Esophagus muscularis mucosa (tissue), 4 donors: ENCODE measurements at regions not wholly inside any gene's neighbourhood (a gene's known extent, or its start where the extent isn't known, plus 50 kb on each side); places are given as distances from the start of the nearest gene placed in this dataset.

ENCODE experiments used
- DNase-seq: peaks from one replicate; pipeline ENCODE4 v3.0.0-alpha.2; 2017; ENCODE audit errors: extremely low spot score
- H3K27ac ChIP-seq, 4 donors: fragments of 200-600 bp; sonication (generic); replicated peaks in 1 of 4; 1 replicate in 3 of 4; 2 replicates in 1 of 4; pipeline ENCODE4 v1.5.1; 2016 to 2019; ENCODE audit warnings: mild to moderate bottlenecking in 1 of 4
- H3K27me3 ChIP-seq, 4 donors: fragments of 200-600 bp; sonication (generic); one replicate each; pipeline versions ENCODE4 v1.5.1 to v1.6.0; 2016 to 2019
- H3K36me3 ChIP-seq, 4 donors: fragments of 200-600 bp; sonication (generic); one replicate each; pipeline ENCODE4 v1.5.1; 2016 to 2019
- H3K4me1 ChIP-seq, 4 donors: fragments of 200-600 bp; sonication (generic); one replicate each; pipeline ENCODE4 v1.5.1; 2016 to 2019
- H3K4me3 ChIP-seq, 4 donors: fragments of 200-600 bp; sonication (generic); 1 replicate in 2 of 4; 2 replicates in 2 of 4; pipeline ENCODE4 v1.5.1; 2016 to 2019; ENCODE audit warnings: mild to moderate bottlenecking in 4 of 4, moderate library complexity in 1 of 4
- H3K9me3 ChIP-seq, 4 donors: fragments of 200-600 bp; sonication (generic); 1 replicate in 3 of 4; 2 replicates in 1 of 4; pipeline ENCODE4 v1.5.1; 2016 to 2019
- CTCF ChIP-seq, 3 experiments: fragments of 200-600 bp in 2 of 3; fragments of 450-650 bp in 1 of 3; sonication (generic) in 2 of 3; IDR thresholded peaks; one replicate each; pipeline ENCODE4 v1.5.1; 2017 to 2019; ENCODE audit warnings: antibody characterized with exemption in 3 of 3, mild to moderate bottlenecking in 2 of 3, moderate library complexity in 1 of 3
- EP300 ChIP-seq: sonication (generic); formaldehyde crosslinking; IDR thresholded peaks from one replicate; pipeline ENCODE4 v1.6.1; 2017; ENCODE audit warnings: antibody characterized with exemption
- POLR2A ChIP-seq: fragments of 450-650 bp; IDR thresholded peaks from one replicate; pipeline ENCODE4 v1.6.1; 2017; ENCODE audit warnings: antibody characterized with exemption, moderate library complexity, mild to moderate bottlenecking, low read depth
- POLR2AphosphoS5 ChIP-seq, 2 donors: sonication (generic); formaldehyde crosslinking; IDR thresholded peaks; one replicate each; pipeline ENCODE4 v1.6.1; 2017; ENCODE audit warnings: antibody characterized with exemption in 2 of 2
- WGBS: methylation state at CpG from one replicate; pipeline ENCODE4 v1.1.5; 2018; 5-methylcytosine and 5-hydroxymethylcytosine counted together
- intact Hi-C: fragments of 100-400 bp; cut with DNase I; formaldehyde crosslinking; loops from one replicate; pipeline ENCODE4 v1.15.1; 2023

GRCh38 chrX:121310820-121311219, 263.4 kb downstream of the GLUD2 start:
- no peak for TF ChIP-seq CTCF (IDR thresholded peaks at IDR 0.05)
- TF ChIP-seq POLR2A = no peak
- no peak for TF ChIP-seq EP300
- no peak for TF ChIP-seq POLR2AphosphoS5 (IDR thresholded peaks at IDR 0.05)
- no peaks in the 10 kb centered on the region for H3K9me3 ChIP-seq
- WGBS = 57% methylated on average over 2 of the region's 2 CpGs
- no peaks in the 10 kb centered on the region for H3K4me1 ChIP-seq
- no peak overlapping the region for H3K4me3 ChIP-seq
- no peak for DNase-seq
- no peaks in the 10 kb centered on the region for H3K27me3 ChIP-seq
- H3K27ac ChIP-seq = no peak overlapping the region
- intact Hi-C loops = no loop called here
- H3K36me3 ChIP-seq = no peaks in the 10 kb centered on the region

GRCh38 chrX:121320441-121320840, 273.0 kb downstream of the GLUD2 start:
- H3K27ac ChIP-seq = no peak overlapping the region
- H3K36me3 ChIP-seq = no peaks in the 10 kb centered on the region
- no peak for TF ChIP-seq EP300
- no peak for TF ChIP-seq POLR2AphosphoS5 (IDR thresholded peaks at IDR 0.05)
- no peak for TF ChIP-seq CTCF (IDR thresholded peaks at IDR 0.05)
- no peak for TF ChIP-seq POLR2A
- intact Hi-C loops = no loop called here
- H3K4me1 ChIP-seq = no peaks in the 10 kb centered on the region
- no peak for DNase-seq
- H3K9me3 ChIP-seq = no peaks in the 10 kb centered on the region
- WGBS = 38% methylated on average over 1 of the region's 1 CpG
- H3K27me3 ChIP-seq = no peaks in the 10 kb centered on the region
- no peak overlapping the region for H3K4me3 ChIP-seq

DNA sequence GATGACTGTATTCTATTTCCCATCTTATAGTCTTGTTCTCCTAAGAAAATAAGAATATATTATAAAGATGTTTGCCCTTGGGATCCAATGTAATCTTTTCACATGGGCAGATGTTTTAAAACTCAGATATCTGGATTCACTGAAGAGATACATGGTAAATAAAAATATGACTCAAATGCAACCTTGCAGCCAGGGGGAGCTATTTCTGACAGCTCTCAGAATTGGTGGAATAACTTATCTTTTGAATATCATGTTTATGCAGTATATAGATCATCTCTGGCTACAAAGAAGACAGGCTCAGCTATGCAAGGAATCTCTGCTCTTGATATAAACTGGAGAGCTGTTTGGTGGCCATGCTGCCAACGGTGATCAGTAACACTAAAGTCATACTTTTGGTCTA, 274.7 kb downstream of the GLUD2 start:
- Histone ChIP-seq H3K9me3 (no peaks in the 10 kb centered on the region), H3K27ac (no peak overlapping the region), H3K27me3 (no peaks in the 10 kb centered on the region), H3K4me1 (no peaks in the 10 kb centered on the region), H3K36me3 (no peaks in the 10 kb centered on the region), H3K4me3 (no peak overlapping the region)
- 69% methylated on average over 1 of the region's 1 CpG for WGBS
- intact Hi-C loops = no loop called here
- TF ChIP-seq POLR2AphosphoS5 (IDR thresholded peaks at IDR 0.05) (no peak), EP300 (no peak)
- DNase-seq = no peak

DNA sequence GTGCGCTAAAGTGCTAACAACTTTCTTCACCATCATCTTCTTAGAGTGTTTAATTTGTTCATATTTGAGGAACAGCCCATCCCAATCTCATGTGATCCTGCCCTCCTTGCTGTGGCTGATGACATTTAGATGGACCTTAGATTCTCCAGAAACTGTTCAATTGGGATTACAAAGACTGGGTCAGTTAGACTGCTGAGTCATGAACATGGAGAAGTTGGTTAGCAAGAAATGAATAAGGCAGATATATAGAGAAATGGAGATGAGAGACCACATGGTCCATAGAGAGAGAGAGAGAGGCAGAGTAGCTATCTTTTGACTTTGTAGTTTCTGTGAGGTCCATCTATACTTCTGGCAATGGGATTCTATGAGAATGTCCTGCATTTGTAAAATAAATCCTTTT, 275.9 kb downstream of the GLUD2 start:
- no peak for TF ChIP-seq POLR2AphosphoS5 (IDR thresholded peaks at IDR 0.05)
- no peak for TF ChIP-seq CTCF (IDR thresholded peaks at IDR 0.05)
- Histone ChIP-seq H3K9me3 (no peaks in the 10 kb centered on the region), H3K27me3 (no peaks in the 10 kb centered on the region), H3K4me3 (no peak overlapping the region), H3K4me1 (no peaks in the 10 kb centered on the region), H3K27ac (no peak overlapping the region), H3K36me3 (no peaks in the 10 kb centered on the region)
- intact Hi-C loops = no loop called here
- no peak for DNase-seq
- 81% methylated on average over 1 of the region's 1 CpG for WGBS

GRCh38 chrX:121333942-121334341, 286.5 kb downstream of the GLUD2 start:
- Histone ChIP-seq H3K27ac (no peak overlapping the region), H3K4me3 (no peak overlapping the region), H3K36me3 (no peaks in the 10 kb centered on the region), H3K9me3 (no peaks in the 10 kb centered on the region), H3K4me1 (no peaks in the 10 kb centered on the region), H3K27me3 (no peaks in the 10 kb centered on the region)
- DNase-seq = no peak
- intact Hi-C loops = no loop called here
- WGBS = 47% methylated on average over 3 of the region's 3 CpGs
- TF ChIP-seq EP300 (no peak), CTCF (IDR thresholded peaks at IDR 0.05) (no peak), POLR2AphosphoS5 (IDR thresholded peaks at IDR 0.05) (no peak), POLR2A (no peak)
